Stimulated activated CD8-positive, alpha-beta memory T cell treated with anti-CD3 and anti-CD28 coated beads, Interleukin-4, amount 100 ng/mL, for 24 hours (primary cell): ENCODE measurements at regions not wholly inside any gene's neighbourhood (a gene's known extent, or its start where the extent isn't known, plus 50 kb on each side); places are given as distances from the start of the nearest gene placed in this dataset.
"Not testable (repeated sequence)": the region's sequence is repeated elsewhere in the genome, so short reads cannot be mapped to it uniquely, and the experiment has no call there.

ENCODE experiments used
- DNase-seq: peaks from one replicate; pipeline ENCODE4 v3.0.0-alpha.2; 2020; ENCODE audit warnings: low read depth

DNA sequence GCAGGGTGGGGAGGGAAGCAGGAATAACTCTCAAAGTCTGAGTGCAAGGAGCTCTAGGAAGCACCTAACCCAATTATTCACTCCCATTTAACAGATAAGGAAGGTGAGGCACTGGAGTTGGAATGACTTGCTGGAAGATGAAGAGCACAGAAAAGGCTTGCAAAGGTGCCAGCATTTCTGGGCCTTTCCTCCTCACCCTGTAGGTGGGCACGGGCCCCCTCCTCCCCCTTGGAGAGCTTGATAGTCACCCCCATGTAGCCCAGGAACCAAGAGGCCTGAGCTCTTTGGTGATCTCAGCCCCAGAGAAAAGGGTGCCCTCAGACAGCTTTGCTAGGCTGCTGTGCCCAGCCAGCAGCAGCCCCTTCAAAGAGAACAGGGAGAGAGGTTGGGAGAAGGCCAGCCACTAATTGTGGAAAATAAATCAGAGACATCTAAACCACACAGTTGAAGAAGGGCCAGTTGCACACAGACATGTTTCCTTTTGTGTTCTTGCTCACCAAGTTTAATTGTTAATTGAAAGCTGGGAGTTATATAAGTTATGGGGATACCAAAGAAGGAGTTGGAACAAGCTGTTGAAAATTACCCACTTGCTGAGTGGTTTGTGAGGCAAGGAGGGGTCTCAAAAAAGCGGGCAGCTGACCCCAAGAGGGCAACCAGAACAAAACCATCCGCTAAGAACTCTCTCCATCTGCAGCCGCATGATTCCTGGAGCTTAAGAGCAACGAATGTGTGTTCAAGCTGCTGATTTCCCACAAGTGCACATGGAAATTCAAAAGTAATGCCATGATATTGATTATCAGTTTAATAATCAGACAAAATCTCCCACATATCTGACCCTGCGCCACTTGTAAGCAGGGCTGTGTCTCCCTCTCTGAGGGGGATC is 77.0 kb downstream of the MRPL14 start:
- no peak for DNase-seq

DNA sequence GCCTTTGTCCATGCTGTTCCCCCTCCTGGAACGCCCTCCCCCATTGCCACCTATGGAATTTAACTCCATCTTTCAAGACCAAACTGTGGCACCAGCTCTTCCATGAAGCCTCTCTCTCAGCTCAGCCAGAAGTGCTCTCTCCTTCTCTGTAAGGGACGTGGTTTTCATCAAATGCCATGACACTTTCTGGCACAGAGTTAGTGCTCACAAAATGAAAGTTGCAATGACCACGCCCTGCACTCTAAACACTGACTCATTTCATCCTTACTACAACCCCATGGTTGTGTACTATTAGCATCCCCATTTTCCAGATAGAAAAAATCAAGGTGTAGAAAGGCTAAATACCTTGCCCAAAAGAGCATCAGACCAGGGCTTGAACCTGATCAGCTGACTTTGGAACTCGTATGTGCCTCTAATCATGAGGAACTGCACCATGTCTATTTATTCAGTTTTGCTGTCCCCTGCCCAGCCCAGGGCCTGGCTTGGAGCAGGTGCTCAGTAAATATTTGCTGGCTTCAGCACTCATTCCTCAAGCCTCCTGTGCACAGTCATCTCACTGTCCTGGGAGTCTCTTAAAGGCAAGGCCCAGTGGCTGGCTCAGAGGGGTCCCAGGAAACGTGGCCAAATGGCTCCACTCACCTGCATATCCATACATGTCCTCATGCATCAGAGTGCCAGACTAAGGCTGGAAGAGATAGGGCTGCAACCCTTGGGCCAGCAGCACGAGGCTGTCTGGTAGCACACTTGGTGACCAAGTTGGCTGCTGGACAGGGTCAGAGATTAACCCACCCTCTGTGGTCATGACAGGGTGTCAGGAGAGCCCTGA is 77.9 kb downstream of the MRPL14 start:
- DNase-seq: no peak

- DNase-seq: no peak
Measured at GRCh38 chr6:44048277-44048676, 79.0 kb downstream of the MRPL14 start.

GRCh38 chr6:44047801-44048200 is 79.5 kb downstream of the MRPL14 start:
- no peak for DNase-seq

- no peak for DNase-seq
Measured at GRCh38 chr6:44047179-44047546, 80.1 kb downstream of the MRPL14 start.

DNA sequence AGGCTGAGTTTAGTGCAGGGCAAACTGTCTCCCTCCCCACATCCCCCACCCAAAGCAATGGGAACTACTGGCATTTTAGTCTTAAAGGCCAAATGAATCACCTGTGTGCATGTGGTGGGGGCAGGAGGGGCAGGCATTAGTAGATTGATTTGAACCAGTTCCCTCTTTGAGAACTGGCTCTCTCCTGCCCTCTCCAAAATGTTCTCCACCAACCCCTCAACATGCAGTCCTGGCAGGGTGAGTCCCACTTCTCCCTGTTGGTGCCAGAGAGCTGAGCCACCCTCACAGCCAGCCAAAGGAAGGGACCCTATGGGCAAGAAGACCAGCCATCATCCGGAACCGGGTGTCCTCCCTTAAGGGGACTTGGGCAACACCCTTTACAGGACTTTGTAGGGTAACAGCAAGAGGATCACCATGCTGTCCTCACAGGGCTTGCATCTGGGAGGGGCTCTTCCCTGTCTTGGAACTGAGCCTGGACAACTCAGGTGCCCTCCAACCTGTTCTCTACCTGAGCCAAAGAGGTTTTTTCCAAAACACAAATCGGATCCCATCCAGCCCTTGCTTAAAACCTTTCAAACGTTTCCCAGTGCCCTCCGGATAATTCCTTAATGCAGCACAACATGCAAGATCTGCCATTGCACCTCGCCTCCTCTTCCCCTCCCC is 80.6 kb downstream of the MRPL14 start:
- no peak for DNase-seq

GRCh38 chr6:44045672-44046015 is 81.6 kb downstream of the MRPL14 start:
- DNase-seq: no peak

DNA sequence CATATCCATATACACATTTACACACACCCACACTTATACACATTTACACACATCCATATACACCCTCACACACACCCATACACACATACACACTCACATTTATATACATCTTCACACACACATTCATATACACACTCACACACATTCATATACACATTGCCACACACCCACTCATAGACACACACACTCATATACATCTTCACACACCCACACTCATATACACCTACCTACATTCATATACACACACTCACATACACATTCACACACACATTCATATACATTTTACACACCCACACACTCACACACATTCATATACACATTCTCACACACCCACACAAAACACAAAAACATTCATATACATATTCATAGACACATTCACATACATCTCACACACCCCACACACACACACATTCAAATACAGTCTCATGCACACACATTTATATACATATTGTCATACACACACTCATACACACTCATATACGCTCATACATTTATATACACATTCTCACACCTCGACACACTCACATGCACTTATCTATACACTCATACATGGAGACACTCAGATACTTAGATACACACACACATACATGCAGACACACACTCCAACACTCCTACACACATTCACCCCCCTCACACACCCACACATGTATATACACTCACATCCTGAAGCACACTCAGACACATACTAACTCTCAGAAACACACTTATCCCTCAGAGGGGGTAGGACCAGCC is 82.1 kb downstream of the MRPL14 start:
- DNase-seq: no peak

GRCh38 chr6:44044154-44044539 is 83.1 kb downstream of the MRPL14 start:
- DNase-seq: no peak

GRCh38 chr6:44043479-44044153 is 83.6 kb downstream of the MRPL14 start:
- no peak for DNase-seq

DNA sequence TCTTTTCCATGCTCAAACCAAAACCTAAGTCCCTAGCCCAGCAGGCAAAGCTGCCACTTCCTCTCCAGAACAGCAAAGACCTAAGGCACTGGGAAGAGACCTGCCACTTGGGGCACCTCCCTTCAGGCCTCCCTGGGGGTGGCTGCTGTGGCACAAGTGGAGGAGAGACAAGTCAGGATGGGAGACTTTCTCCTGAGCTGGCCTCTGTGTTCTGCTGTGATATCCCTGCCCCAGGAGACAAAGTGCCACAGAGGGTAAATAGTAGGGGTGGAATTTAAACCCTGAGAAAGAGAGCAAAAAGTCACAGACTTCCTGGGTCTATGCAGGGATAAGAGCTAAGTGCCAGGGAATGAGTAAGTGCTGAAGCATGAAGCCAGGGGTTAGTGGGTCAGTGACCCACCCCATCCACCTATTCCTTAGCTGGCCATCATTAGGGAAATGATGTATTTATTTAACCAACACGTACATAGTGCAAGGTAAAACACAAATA is 84.2 kb downstream of the MRPL14 start:
- DNase-seq: no peak

DNA sequence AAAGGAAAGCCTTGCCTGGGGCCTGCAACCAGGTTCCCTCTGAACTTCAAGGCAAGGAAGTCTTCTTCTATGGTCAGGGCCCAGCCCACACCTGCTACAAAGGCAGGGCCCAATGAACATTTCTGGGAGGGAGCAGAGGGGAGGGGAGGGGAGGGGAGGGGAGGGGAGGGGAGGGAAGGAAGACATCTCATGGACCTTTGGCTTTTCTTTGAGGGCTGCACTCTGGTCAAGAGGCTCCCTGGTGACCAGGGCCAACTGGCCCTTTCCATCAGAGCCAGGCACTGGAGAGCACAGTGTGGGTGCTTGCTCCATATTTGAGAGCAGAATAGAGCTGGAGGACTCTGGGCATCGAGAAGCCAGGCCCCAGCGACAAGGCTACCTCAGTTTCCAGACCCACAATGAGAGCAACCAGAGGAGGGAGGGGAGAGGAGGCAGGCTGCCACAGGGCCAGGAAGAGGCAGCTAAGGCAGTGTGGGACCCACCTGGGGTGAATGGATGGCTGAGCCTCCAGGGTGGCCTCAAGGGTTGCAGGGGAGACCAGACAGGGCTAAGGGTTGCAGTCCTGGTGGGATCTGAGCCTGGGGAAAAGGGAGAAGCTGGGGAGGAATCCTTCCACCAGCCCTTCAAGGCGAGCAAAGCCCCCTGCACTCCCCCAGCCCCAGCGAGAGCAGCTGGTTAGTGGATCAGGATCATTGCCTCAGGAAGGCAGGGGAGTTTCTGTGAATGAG is 84.8 kb downstream of the MRPL14 start:
- no peak for DNase-seq

GRCh38 chr6:44041461-44042260 is 85.6 kb downstream of the MRPL14 start:
- no peak for DNase-seq

GRCh38 chr6:44040786-44041185 is 86.5 kb downstream of the MRPL14 start:
- DNase-seq: no peak

DNA sequence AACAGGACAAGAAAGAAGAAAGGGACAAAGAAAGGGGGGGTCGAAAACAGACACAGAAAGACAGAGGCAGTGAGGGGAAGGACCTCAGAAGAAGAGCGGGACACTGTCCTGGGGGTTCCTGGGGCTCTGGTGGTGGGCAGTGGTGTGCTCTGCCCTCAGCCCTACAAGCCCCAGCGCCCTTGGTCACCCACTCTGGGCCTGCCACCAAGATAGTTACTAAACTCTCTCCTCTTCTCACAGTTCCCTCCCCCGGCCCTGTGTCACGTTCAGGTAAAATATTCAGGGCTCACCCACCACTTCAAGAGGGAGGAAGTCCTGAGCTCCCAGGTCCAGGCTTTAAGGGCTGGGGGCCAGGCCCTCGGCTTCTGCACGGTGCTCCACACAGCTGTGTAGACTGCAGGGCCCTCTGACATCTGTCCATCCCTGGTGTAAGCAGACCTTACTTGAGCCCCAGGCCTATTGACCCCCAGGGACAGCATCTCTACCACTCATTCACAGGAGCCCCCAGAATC is 87.4 kb downstream of the MRPL14 start:
- no peak for DNase-seq

DNA sequence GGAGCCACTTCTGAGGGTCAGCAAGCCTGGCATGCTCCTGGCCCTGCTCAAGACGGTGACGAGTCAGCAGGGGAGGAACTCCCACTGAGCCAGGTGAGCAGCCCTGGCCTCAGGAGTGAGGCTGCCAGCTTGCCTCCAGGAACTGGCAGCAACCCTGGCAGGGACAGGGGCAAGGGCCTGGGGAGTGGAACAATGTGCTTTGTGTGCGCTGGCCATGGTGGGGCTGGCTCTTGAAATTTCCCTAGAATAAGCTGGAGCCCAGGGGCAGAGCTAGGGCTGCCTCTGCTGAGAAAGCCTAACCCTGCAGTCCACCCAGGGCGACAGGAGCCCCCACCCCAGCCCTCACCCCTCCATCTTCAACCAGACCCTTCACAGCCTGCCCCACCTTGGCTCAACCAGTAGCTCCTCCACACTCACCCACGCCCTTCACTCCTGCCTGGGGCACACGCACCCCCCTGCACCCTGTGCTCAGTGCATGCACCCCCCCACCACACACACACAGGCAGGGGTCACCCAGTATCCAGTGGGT is 88.0 kb downstream of the MRPL14 start:
- no peak for DNase-seq

GRCh38 chr6:44038543-44039065 is 88.6 kb downstream of the MRPL14 start:
- no peak for DNase-seq

DNA sequence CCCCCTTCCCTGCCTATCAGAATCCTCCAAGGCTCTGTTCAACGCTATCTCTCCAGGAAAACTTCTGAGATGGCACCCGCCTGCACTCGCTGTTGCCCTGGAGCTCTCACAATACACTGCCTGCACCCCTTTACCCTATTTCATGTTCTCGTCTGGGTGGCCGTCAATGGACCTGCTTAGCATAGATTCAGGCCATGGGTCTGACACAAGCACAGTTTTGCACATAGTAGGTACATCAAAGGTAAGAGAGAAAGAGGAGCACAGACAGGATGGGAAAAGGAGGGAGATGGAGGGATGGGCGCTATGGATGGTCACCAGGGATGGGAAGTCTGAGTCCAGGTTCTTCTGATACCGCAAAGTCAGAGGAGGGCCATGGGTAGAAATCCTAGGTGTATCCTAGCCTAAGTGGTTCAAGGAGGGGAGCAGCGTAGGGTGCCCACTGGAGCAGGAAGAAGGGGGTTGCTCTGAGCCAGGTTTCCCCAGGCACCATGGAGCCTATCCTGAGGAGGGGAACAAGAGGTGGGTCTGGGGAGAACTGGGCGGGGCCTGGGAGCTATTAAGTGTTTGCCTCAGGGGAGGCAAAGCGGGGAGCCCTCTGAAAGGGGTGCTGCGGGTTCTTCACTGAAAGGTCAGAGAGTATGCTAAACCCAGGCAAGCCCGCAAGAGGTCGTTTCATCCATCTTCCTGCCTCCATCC is 89.3 kb downstream of the MRPL14 start:
- no peak for DNase-seq

- not testable (repeated sequence) for DNase-seq
Measured at GRCh38 chr6:44037276-44037675, 90.0 kb downstream of the MRPL14 start.
